Activated CD8-positive, alpha-beta memory T cell treated with anti-CD3 and anti-CD28 coated beads for 4 hours (primary cell): ENCODE measurements at regions not wholly inside any gene's neighbourhood (a gene's known extent, or its start where the extent isn't known, plus 50 kb on each side); places are given as distances from the start of the nearest gene placed in this dataset.

Experiments
- DNase-seq, 2 donors: peaks; one replicate each; pipeline ENCODE4 v3.0.0-alpha.2; 2020; ENCODE audit warnings: low read depth in 2 of 2

DNA sequence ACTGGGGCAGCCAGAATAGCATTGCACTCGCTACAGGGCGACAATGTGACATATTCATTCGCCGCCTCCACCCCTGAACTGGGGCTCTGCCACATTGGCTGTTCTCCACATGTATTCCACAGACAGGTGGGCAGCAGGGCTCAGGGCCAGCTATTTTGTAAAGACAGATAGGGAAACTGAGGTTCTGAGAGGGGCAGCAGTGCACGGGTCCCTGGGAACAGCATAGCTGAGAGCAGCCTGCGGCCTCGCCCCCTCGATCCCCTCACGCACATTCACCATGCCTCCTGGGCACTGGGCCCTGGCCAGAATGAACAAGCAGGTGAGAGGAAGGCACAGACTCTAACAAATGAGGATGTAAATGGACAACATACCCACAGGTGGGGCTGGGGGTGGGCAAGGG is 75.0 kb upstream of the SPATA12 start:
- no peak for DNase-seq

DNA sequence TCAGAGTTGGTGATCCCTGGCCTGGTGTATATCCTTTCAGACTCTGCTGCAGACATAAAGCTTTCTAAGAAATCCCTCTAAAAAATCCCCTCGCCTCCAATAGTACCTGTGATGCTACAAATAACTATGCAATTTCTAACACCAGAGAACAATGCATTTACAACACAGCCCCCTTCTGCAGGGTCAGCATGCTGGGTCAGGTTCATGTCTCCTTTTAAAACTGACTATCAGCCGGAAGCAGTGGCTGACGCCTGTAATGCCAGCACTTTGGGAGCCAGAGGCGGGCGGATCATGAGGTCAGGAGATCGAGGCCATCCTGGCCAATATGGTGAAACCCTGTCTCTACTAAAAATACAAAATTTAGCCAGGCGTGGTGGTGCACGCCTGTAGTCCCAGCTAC is 77.0 kb upstream of the SPATA12 start:
- no peak for DNase-seq

DNA sequence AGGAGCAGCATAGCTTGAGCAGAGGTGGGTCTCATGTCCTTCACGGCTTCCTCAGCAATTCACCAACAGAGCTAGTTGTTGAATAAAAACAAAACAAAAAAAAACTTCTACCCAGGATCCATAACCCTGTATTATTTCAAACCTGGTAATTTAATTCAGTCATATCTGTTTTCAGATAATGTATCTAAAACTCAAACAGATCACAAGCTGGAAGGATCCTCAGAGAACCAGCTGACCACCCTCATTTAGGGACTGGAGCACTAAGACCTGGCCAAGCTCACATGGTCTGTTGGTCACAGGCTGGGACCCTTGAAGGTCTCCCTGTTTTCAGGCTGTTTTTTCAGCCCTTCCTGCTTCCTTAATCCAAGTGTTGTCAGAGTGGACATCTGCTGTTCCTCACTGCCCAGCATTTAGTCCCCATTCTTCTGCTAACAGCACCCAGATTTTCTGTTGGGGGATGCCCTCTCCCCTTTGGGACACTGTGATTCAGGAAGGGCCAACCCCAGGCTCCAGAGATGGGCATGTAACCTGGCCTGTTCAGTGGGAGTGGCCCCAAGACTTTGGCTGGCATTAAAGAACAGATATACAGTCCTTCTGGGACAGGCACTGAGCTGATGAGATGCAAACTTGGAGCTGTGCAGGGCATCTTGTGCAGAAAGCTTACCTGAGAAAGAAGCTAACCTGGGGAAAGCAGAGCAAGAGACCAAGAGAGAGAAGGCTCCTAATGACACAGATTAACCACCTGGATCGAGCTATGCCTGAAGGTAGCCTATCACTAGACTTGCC is 78.8 kb upstream of the SPATA12 start:
- no peak for DNase-seq

DNA sequence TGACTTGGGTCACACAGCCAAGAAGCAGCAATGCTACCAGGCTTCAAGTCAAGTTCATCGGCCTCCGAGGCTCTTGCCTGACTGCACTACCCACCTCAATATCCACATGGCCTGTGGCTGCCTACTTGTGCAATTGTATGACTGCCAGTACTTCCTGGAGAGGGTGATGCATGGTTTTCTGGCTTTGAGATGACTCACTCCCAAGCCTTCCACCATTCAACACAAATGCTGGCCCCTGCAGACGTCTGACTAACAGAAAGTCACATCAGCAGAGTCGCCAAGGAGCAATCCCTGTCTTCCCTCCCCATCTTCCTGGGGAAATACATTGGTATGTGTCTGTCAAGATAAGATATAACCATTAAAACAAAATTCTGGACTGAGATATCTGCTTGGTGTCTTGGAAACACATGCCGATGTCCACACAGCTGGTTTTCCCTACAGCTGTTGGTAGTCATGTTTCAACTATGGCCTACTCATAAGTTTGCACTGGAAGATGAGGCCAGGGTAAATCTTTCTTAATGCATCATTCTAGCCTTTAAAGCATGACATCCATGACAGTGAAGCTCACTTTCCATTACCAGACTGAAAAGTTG is 79.6 kb upstream of the SPATA12 start:
- DNase-seq, result peak in 1 of 2 donors; percentile 35

DNA sequence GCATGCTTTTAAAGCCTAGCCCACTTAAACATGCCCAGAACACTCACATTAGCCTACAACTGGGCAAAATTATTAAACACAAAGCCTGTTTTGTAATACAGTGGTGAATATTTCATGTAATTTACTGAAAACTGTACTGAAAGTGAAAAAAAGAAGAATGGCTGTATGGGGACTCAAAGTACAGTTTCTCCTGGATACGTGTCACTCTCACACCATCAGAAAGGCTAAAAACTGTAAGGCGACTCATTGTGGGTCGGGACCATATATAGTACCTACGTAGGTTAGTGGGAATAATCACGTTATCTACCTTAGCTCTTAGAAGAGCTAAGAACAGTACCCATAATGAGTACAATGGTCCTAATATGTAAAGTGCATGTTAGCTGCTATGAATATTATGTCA is 80.2 kb upstream of the SPATA12 start:
- DNase-seq, result no peak

DNA sequence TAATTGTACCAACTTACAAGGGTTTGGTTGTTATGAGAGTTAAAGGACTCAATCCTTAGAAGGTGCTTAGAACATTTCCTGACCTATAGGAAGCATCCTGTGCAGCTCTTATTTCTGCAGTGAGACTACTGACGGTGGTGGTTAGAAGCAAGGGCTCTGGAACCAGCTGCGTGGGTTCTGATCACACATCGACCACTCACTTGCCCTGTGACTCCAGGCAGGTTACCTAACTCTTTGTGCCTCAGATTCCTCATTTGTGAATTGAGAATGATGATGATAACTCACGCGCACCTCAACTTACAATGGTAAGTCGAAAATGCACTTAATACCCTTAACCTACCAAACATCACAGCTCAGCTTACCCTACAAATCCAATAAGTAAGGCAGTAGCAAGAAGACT is 80.7 kb upstream of the SPATA12 start:
- DNase-seq, result no peak

DNA sequence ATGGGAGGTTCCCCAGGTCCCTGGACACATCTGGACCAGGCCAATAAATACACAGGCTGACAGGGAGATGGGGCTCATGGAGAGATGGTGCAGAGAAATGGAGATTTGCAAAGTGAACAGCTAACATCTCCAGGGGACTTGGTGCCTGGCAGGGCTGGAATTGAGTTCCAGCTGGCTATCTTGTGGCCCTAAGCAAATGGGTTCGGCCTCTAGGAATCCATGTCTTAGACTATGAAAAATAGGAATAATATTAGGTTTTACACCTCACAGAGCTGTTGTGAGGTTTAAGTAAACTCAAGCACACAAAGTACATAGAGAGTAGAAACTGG is 82.9 kb upstream of the SPATA12 start:
- no peak for DNase-seq

DNA sequence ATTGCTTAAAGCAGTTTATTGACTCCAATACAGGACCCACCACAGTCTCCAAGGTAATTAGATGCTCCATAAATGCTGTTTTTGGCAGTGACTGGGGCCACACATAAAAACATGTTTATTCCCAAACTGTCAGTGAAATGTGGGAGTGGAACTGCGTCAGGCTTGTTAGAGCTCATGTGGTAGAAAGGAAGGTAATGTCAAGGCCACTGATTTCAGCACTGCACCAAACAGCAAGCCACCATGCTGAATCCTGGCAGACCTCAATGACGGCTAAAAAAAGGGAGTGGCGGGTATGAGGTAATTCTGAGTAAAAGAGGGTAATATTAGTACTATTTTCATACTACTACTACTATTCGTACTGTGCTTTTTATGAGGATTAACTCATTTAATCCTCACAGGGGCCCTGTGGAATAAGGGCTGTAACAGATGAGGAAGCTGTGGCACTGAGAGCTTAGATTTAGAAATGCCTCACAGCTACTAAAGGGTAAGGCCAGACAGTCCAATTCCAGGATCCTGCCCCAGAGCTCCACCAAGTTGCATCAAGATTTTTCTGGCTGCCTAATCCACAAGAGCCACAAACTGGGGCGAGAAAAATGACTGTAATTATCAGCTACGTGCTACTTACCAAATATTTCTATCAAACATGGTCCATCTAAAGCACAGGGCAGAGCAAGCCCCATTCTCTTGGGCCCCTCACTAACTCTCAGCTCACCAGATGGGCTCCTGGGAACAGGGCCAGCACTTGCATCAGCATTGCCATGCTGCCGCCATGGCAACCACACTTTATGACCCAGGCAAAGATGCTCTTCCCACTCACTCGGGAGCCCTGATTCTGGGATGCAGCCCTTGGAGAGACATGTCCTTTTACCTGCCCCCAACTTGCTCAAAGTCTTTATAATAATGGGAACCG is 83.6 kb upstream of the SPATA12 start:
- DNase-seq, result no peak

DNA sequence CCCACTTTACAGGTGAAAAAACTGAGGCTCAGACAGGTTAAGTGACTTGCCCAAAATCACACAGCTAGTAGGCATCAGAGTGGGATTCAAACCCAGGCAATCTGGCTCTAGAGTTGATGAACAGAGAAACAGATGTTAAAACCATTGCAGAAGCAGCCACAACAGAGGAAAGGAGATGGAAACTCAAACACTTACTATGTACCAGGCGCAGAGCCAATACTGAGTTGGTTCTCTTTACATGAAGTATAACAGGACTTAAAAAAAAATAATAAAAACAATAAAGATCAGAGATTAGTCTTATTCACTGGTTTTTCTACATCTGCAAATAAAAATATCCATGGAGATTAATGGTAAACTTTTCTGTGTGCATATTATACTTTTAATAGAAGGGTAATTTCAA is 84.9 kb upstream of the SPATA12 start:
- DNase-seq, result no peak

DNA sequence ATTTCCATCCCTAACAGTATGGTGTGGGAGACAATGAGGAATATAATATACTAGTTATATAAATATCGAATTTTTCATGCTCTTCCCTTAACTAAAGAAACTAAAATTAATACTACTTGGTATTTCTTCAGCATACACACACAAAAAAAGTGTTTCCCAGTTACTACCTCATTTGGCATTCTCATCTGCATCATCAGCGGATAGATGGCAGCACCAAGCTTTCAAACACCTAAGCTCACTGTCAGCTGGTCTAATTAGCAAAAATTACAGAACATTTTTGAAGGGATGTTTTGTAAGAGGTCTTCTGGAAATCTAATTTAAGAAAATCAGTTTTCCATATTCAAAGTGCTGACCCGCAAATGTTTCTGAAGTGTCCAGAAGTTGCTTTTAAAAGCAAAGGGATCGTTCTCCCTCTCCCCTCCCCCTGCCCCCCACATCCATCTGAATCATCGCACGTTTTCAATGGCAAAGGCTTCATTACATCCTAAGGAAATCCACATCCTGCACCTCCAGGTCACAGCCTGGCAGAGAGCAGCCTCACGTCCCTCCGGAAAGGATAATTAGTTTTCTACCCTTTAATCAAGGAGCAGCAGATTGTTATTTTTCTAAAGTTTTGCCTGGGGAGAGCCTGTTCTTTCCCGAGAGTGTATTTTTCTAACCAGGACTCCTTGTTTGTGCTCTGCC is 86.1 kb upstream of the SPATA12 start:
- DNase-seq, result no peak

DNA sequence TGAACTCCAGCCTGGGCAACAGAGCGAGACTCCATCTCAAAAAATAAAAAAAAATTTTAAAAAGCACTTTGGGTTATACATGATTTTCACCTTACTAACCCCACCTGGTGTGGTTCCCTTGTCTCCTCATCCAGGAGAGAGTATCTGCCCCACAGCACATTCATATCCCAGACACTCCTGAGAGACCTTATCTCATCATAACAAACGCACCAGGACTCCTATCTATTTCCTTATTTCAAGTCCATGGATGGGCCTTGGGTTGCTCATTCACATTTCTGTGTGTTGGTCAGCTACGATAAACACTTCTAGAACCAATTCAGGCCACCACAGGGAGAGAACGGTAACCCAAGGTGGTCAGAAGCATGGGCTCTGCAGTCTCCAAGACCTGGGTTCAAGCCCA is 88.6 kb upstream of the SPATA12 start:
- DNase-seq, result no peak

DNA sequence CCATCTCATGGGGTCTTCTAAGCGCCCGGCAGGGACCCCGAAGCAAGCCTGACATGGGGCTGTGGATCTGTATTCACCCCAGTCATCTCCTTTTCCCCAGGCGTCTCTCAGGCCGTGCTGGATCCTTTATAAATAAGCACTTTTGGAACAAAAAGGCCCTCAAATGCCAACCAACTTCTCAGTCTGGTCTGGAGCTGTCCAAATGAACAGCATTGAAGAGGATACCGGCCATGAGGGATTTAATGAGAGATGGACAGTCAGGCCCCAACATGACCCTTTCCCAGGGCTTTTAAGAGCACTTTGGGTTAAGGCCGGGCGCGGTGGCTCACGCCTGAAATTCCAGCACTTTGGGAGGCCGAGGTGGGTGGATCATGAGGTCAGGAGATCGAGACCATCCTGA is 89.2 kb upstream of the SPATA12 start:
- DNase-seq, result no peak

DNA sequence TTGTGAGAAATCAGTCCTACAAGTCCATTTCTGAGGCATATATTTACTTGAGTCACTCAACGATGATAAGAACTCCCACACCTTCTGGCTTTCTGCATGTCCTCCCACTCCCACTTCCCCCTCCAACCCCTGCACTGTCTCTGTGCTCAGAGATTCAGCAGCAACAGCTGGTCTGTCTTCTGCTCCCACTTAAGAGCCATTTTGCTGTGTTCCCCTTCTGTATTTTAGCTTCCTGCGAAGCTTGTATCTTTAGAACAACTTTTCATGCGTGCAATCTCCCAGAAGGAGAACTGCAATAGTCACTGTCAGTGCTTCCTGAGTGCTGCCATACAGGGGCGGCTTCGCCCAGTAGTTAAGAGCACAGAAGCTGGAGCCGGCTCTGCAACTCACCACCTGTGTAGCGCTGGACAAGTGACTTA is 90.0 kb upstream of the SPATA12 start:
- no peak for DNase-seq

DNA sequence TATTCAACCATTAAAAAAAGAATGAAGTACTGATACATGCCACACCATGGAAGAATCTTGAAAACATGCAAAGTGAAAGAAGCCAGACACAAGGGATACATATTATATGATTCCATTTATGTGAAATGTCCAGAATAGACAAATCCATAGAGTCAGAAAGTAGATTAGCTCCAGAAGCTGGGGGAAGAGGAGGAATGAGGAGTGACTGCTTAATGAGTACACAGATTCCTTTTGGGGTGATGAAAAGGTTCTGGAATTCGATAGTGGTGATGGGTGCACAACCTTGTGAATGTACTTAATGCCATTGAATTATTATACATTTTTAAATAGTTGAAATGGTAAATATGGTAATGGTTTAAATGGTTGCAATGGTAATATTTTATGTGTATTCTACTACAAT is 90.6 kb upstream of the SPATA12 start:
- no peak for DNase-seq

DNA sequence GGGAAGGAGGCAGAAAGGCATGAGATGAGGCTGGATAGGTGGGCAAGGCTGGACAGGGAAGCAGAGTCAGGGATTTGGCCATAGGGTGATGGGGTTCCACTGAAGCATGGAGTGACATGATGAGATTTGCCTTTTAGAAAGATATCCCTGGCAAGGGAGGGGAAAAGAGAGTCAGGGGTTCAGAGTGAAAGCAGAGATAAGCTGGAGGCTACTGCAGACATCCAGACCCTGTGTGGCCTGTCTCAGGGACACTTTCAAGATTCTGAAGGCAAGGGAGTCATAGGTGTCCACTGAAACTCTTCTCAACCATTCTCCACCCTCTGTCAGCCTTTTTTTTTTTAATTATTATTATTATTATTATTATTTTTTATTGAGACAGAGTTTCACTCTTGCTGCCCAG is 94.0 kb upstream of the SPATA12 start:
- no peak for DNase-seq

DNA sequence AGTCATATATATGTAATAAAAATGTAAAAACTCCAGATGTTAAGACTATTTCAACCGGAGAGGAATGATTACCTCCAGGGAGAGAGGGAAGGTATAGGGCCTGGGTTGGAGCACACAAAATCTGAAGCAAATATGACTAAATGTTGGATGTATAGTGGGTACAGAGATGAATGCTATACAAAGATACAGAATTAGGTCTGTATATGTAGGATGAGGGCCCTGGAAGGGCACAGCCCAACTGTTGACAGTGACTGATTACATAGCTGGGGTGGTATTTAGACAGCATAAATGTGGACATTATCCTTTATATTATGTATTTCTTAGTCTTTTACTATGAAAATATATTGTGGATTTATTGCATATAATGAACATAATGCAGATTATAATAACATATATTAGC is 94.4 kb upstream of the SPATA12 start:
- DNase-seq, result no peak

DNA sequence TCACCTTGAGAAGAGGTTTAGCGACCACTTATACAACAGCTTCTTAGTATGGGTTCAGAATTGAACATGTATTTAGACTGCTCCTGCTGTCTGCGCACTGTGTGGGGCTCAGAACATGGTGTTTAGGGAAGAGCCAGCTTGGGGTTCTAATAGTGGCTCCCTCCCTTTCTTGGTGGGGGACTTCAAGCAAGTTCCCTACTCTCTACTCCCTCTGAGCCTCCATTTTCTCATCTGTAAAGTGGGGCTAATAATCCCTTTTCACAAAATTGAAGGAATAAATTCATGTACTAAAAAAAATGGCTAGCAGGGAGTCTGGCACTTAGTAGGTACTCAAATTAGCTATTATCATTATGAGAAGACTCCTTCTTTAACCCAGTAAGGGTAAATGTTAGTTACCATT is 97.5 kb upstream of the SPATA12 start:
- DNase-seq, result no peak

DNA sequence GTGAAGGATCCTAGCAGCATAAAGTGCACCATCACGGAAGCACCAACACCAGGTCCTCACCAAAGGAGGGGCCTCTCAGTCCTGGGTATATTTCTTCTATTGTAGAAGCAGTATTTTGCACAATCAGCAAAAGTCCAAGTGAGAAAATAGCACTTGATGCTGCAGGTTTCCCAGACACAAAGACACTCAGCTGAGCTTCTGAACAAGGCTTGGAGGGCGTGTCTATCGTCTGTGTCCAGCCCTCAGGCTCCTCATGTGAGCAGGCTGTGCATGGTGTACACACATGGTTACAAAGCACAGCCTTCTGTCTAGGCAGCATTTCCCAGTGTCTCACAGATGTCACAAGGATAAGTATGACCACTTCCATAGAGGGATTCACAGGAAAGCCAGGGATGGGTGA is 98.3 kb upstream of the SPATA12 start:
- no peak for DNase-seq

DNA sequence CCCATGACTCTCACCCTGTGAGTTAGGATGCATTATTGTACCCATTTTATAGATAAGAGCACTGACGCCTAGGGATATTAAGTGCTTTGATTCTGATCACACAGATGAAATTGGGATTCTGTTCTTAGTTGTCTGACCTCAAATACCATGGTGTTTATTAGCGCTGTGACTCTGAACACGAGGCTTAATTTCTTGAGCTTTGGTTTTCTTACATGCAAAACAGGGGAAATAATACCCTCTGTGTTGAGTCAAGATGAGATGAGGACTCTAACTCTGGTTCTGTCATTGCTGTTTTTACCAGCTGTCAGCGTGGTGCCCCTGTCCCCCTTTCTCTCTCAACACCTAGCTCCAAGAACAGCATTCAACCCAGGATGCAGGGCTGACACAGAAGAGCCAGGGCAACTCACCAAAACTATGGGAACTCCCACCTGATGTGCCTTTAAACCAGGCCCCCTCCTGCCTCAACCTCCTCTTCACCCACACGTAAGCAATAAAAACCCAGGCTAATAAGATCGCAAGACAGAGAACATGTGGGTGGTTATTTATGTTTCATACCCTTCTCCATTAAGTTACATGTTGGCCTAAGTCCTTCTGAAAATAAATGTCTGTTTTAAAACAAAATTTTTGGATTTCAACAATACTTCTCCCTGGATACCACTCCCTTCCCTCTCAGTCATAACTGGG is 100.1 kb upstream of the SPATA12 start:
- no peak for DNase-seq

DNA sequence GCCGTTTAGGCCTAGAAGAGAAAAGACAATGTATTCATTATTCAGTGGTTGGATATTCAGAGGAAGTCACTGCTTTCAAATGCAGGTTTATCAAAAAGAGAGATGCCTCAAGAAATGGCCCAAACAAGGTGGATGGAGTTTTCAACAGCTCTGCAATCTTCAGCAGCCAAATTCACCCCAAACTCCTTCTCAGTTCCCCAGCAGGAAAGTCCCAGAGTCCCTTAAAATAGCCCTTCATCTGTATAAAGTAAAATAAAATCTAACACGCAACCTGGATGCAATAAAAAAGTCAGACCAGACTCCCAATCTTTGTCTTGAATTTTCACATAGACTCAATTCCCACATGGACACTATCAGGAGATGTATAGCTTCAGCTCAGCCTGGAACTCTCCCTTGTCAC is 101.6 kb upstream of the SPATA12 start:
- no peak for DNase-seq

DNA sequence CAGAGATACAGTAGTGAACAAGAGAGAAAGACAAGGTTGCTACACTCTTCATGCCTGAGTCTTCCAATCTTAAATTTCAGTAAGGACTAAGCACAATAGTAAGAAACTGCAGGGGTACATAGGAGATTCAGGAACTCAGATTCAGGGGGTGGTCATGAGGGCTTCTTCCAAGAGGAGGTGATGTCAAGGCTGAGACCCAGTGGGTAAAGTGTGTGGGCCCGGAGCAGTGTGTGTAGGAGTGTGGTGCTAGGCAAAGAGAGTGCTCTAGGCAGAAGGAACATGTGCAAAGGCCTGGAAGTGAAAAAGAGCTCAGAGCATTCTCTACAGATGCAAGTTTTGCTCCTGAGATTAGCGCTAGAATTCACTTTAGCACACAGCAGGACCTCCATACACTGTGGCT is 102.9 kb upstream of the SPATA12 start:
- DNase-seq, result no peak

DNA sequence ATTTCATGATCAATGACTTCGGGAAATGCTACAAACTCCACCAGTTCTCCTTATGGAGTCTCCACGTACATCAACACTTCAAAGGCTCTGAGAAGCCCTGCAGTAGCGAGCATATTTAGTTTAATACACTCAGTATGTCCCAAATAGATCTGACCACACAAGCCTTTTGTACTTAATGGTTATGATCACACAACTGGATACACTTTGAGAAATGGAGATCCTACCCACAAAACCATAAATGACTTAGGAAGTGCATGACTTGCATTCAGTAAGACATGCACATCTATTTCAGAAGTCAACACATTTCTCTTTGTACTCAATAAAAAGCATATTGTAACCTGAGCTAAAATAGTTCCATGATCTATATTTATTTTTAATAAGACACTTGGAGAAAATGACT is 103.6 kb upstream of the SPATA12 start:
- DNase-seq, result no peak
